ENCODE measurements at regions not wholly inside any gene's neighbourhood (a gene's known extent, or its start where the extent isn't known, plus 50 kb on each side); places are given as distances from the start of the nearest gene placed in this dataset.

GRCh38 chr6:159430323-159430722, 261.1 kb downstream of the FNDC1 start:
- Histone ChIP-seq H3K79me2 (ENCODE audit: insufficient read depth, low read length) (no peaks in the 10 kb centered on the region), H2BK5ac (ENCODE audit: insufficient read length, low read length) (no peak overlapping the region), H2BK15ac (ENCODE audit: low read depth, low read length) (no peak overlapping the region), H3K27me3 (ENCODE audit: insufficient read depth, low read length) (no peaks in the 10 kb centered on the region), H2BK120ac (ENCODE audit: low read depth, low read length, poor library complexity, severe bottlenecking) (no peak overlapping the region), H3K23ac (ENCODE audit: insufficient read length, low read depth, low read length) (no peak overlapping the region), H4K8ac (replicated peaks; ENCODE audit: insufficient read length, low read depth, low read length) (no peak overlapping the region), H3K18ac (ENCODE audit: insufficient read length, low read depth, low read length) (no peak overlapping the region), H4K20me1 (ENCODE audit: control insufficient read depth, insufficient read depth, insufficient read length) (no peaks in the 10 kb centered on the region), H3K9me3 (ENCODE audit: control insufficient read depth, low read depth, low read length) (no peaks in the 10 kb centered on the region), H3K14ac (ENCODE audit: insufficient read depth, low read length) (no peak overlapping the region), H3T11ph (ENCODE audit: low read length) (no peak overlapping the region), H3K56ac (ENCODE audit: insufficient read length, low read depth, low read length) (no peak overlapping the region), H3K4ac (ENCODE audit: low read depth, low read length) (no peak overlapping the region), H3K4me1 (ENCODE audit: insufficient read depth, low read length) (no peaks in the 10 kb centered on the region), H2BK12ac (ENCODE audit: insufficient read length, low read depth, low read length) (no peak overlapping the region), H2BK20ac (ENCODE audit: low read depth, low read length, poor library complexity, severe bottlenecking) (no peak overlapping the region), H4K91ac (ENCODE audit: insufficient read length, low read depth, low read length) (no peak overlapping the region), H4K5ac (ENCODE audit: insufficient read length, low read depth, low read length) (no peak overlapping the region), H2AK5ac (ENCODE audit: insufficient read length, low read length) (no peak overlapping the region), H3K27ac (ENCODE audit: insufficient read length, low read depth, low read length) (no peak overlapping the region), H2AFZ (ENCODE audit: low read length) (no peak overlapping the region), H3K23me2 (ENCODE audit: insufficient read length, low read depth, low read length, poor library complexity, severe bottlenecking) (no peaks in the 10 kb centered on the region), H3K79me1 (ENCODE audit: insufficient read depth, low read depth, low read length, poor library complexity, severe bottlenecking) (no peaks in the 10 kb centered on the region), H3K9ac (ENCODE audit: extremely low read depth, insufficient read length, low read length) (no peak overlapping the region), H3K4me2 (ENCODE audit: insufficient read depth, insufficient read length, low read length) (no peak overlapping the region)
- TF ChIP-seq CTCF (conservative IDR thresholded peaks at IDR 0.05), result no peak
- Mint-ChIP-seq H3K36me3 (ENCODE audit: insufficient read depth in 1 of 3, low read depth in 3 of 3) (peaks cover 7 to 10% (median 8%) of the 10 kb centered on the region in 3 experiments; a peak in 4 of 7 replicates), H3K9me3 (peaks cover 15 to 63% of the 10 kb centered on the region in 2 experiments), H3K27me3 (ENCODE audit: low read depth) (peaks cover 18% of the 10 kb centered on the region), H3K27ac (no peak overlapping the region), H3K4me1 (no peaks in the 10 kb centered on the region), H3K4me3 (no peak overlapping the region)
- DNase-seq, result no peak
- no CpG with 5 or more reads among the region's 3 CpGs for WGBS (ENCODE audit: extremely low coverage, insufficient read length, low lambda C conversion rate)

Measured in H9 (cell line).